ENCODE measurements at regions not wholly inside any gene's neighbourhood (a gene's known extent, or its start where the extent isn't known, plus 50 kb on each side); places are given as distances from the start of the nearest gene placed in this dataset.
"Not testable (repeated sequence)": the region's sequence is repeated elsewhere in the genome, so short reads cannot be mapped to it uniquely, and the experiment has no call there.

DNA sequence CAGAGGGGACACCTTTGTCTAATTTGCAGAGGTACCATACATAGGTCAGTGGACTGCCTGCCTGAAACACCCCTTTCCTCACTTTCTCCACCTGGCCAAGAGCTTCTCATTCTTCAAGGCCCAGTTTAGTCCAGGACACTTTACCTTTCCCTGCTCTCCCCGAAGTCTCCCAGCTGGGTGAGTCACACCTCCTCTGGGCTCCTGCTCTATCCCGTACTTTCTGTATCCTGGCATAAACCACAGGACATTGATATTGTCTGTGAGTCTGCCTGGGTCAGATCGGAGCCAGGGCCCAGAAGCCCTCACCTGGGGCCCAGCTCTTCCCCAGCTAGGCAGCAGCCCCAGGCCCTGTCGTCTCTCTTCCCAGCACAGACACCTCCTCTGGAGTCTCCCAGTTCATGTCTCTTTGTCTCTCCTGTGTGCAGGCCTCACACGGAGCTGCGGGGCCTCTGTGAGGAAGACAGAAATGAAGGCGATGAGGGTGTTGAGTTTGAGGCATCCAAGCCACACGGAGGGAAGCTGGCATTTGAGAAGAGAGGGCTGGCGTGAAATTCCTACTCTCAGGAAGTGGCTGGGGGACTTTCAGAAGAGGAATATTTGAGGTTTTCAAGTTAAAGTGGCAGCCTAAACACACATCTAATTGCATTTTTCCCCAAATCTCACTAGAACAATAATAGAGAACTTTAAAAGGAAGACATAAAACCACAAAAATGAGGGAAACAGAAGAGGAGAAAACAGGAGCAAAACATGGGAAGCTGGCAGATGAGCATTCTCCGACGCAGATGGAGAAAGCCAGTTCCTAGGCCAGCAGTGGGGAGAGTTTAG is 79.6 kb upstream of the LAPTM4A start:
- no peak for DNase-seq (ENCODE audit: low read depth)

GRCh38 chr2:20130160-20130560 is 78.7 kb upstream of the LAPTM4A start:
- DNase-seq (ENCODE audit: low read depth): no peak

DNA sequence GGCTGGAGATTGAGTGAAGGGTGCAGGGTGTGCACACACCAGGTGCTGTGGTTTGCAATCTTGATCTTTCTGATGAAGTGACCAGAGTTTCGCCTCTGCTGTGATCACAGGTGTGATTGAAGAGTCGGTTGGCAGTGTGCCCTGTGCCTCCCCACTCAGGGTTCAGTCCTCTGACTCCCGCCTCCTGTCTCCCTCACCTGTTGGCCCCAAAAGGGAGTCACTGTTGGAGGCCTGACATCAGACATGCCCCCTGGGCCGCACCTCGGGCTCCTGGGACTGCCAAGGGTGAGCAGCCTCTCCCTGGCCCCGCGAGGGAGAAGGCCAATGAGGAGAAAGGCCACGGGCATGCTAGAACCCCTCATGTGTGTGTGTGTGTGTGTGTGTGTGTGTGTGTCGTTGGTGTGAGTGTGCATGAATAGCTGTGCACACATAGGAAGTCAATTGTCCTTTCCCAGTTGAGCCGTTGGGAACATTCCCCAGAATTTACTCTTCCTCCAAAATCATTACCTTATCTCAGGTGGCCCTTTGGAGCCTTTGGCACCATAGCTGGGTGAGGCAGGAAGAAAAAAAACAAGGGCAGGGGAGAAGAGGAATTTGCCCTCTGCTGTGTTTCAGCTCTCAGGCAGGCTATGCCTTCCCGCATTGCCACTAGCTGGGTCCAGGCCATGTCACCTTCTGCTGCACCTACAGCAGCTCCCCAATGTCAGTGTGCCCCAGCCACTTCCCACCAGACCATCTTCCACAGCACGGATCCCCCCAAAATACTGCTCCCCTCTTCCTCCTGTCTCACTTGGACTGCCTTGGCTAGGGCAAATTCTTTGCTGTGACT is 78.1 kb upstream of the LAPTM4A start:
- DNase-seq (ENCODE audit: low read depth): no peak

- DNase-seq (ENCODE audit: low read depth): no peak
These were observed 77.3 kb upstream of the LAPTM4A start for GRCh38 chr2:20128506-20129330.

GRCh38 chr2:20126469-20126868 is 75.0 kb upstream of the LAPTM4A start:
- DNase-seq (ENCODE audit: low read depth): no peak

DNA sequence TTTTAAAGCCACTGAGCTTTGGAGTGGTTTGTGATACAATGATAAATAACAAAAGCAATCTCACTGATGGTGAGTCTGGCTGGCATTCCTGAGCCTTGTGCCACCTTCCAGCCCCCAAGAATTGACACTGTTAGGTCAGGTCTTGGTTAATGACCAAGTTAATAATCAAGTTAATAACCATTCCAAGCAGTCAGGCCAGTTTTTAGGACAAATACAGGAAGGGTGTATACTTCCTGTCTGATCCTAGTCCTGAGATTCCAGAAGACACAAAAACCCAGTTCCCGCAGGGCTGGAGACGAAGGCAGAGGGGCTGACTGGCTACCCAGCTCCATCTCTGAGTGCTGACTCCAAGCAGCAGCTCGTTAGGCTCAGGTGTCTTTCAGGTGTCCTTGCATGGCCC is 74.6 kb upstream of the LAPTM4A start:
- DNase-seq (ENCODE audit: low read depth): no peak

DNA sequence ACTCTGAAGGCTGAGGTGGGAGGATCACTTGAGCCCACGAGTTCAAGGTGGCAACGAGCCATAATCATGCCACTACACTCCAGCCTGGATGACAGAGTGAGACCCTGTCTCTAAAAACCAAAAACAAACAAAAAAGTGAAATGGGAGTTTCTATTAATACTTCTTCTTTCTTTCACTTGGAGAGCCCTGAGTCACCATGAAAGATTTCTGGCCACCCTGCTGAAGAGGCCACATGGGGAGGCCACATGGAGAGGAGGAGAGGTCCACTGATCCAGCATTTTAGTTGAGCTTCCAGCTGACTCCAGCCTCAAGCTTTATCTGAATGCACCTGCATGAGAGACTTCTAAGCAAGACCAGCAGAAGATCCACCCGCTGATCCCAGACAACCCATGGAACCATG is 74.2 kb upstream of the LAPTM4A start:
- no peak for DNase-seq (ENCODE audit: low read depth)

- no peak for DNase-seq (ENCODE audit: low read depth)
These were observed 73.7 kb upstream of the LAPTM4A start for GRCh38 chr2:20125164-20125563.

- DNase-seq (ENCODE audit: low read depth): no peak
These were observed 72.6 kb upstream of the LAPTM4A start for GRCh38 chr2:20123871-20124594.

GRCh38 chr2:20122864-20123263 is 71.4 kb upstream of the LAPTM4A start:
- DNase-seq (ENCODE audit: low read depth): no peak

DNA sequence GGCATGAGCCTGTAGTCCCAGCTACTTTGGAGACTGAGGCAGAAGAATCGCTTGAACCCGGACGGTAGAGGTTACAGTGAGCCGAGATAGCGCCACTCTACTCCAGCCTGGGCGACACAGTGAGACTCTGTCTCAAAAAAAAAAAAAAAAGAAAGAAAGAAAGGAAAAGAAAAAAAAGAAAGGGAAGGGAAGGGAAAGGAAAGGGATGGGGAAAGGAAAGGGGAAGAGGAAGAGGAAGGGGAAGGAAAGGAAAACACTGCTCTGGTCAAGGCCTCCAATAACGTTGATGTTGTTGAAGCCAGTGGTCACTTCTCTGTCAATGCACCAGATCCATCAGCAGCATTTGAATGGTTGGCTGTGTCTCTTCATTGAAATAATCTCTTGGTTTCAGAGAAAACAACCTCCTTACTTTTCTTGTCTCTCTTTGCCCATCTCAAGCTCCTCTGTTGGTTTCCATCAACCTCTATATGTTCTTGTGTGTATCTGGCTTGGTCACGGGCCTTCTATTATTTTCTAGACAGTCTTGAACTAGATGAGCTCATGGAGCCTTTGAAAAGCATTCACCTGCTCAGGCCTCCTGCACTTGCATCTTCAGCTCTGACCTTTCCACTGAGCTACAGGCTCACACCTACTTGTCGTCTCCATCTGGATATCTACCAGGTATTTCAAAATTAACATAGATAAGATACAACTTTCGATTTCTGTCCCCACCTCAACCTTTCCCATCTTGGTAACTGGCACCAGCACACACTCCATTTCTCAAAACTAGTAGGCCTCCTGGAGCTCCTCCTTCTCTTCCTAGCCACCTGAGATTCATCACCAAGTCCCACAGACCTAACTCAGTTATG is 69.4 kb upstream of the LAPTM4A start:
- no peak for DNase-seq (ENCODE audit: low read depth)

DNA sequence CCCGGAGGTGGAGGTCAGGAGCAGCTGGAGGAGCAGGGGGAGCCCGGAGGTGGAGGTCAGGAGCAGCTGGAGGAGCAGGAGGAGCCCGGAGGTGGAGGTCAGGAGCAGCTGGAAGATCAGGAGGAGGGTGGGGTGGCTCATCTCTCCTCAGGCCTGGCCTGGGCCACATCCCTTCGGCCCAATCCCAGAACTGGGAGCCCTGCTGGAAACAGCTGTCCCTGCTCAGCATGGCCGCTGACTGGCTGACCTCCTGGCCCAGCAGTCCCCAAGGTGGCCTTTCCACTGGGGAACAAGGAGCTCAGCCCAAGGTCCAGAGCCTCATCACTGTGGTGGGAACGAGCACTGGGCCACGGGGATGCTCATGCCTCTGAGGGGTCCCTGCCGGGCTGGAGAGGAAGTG is 66.6 kb upstream of the LAPTM4A start:
- DNase-seq (ENCODE audit: low read depth): no peak

DNA sequence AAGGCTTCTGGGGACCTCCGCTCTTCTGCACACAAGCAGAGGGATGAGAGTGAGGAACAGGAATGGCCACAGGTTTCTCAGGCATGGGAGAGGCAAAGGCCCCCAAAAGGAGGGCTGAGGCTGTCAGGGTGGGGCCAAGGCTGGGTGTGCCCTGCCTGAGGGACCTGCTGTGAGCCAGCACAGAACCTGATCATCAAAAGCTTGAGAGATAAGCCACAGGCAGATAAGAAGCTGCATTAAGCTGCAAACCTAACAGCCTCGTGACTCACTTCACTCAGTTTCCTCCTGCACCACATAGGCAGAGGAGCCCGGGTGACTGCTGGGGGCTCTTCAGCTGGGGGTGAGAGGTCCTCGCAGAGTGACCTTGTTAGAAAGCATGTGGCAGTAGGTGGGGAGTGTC is 64.5 kb upstream of the LAPTM4A start:
- no peak for DNase-seq (ENCODE audit: low read depth)

DNA sequence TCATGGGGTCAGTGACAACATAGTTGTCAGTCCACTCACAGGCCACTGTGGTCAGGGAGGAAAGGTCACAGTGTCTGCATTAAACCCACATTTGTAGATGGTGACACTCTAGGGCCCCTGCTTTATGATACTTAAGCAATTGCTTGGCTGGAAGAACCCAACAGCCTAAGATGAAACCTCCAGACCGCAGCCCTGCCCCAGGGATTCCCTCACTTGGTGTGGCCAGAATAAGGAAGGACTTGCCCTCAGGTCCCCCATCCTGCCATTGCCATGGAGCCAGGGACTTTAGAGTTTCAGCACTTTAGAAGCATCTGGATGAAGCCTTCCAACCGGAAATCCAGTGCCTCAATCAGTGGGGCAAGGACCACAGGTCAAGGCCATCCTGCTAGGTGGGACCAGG is 63.9 kb upstream of the LAPTM4A start:
- DNase-seq (ENCODE audit: low read depth): no peak

DNA sequence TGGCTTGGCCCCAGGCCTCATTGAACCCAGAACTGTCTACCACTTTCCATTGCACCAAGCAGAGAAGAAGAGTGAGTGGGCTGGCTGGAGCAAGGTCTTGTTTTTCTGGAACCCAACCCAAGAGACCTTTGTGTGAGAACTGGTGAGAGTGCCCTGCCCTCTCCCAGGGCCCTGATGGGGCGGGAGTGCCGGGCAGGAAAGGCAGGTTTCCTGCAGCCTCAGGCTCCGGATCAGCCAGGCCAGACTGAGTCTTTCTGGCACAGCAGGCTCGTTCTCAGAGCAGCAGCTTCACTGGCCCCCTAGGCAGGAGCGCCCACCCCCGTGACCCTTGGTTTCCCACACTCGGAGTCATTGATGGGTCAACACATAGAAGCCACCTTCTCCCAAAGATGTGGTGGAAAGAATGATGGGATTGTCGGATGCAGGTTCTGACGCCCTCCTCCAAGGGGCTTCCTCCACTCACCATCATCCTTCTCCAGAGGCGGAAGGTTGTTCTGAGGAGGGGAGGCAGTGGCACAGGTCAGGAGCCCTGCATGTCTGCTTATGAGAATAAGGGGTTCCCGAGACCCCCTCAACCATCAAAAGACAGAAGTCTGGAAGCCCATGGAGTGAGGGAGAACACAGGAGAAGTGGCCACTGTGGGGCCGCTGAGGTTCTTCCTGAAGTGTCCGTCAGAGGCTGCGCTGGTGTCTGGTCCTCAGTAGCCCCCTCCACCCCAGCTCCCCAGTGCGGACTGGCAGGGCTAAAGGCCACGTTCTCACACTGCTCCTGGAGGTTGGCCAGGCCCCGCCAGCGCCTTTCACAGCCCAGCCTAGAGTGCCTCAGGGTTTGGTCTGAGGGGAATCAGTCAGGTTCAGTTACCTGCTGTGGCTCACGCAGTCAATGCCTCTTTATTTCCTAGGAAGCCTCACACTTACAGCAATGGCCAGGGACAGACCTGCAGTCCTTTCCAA is 62.8 kb upstream of the LAPTM4A start:
- no peak for DNase-seq (ENCODE audit: low read depth)

GRCh38 chr2:20113004-20113796 is 61.8 kb upstream of the LAPTM4A start:
- DNase-seq (ENCODE audit: low read depth): no peak

DNA sequence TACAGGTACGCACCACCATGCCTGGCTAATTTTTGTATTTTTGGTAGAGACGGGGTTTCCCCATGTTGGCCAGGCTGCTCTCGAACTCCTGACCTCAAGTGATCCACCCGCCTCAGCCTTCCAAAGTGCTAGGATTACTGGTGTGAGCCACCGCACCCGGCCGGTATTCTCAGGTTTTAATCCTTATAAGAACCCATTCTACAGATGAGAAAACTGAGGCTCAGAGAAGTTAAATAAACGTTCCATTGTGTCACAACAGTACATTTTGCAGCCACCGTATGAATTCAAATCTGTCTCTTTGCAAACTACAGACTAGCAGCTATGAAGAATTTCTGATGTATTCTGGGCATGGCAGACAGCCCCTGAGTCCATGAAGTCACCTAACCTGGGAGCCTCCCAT is 60.9 kb upstream of the LAPTM4A start:
- not testable (repeated sequence) for DNase-seq (ENCODE audit: low read depth)

DNA sequence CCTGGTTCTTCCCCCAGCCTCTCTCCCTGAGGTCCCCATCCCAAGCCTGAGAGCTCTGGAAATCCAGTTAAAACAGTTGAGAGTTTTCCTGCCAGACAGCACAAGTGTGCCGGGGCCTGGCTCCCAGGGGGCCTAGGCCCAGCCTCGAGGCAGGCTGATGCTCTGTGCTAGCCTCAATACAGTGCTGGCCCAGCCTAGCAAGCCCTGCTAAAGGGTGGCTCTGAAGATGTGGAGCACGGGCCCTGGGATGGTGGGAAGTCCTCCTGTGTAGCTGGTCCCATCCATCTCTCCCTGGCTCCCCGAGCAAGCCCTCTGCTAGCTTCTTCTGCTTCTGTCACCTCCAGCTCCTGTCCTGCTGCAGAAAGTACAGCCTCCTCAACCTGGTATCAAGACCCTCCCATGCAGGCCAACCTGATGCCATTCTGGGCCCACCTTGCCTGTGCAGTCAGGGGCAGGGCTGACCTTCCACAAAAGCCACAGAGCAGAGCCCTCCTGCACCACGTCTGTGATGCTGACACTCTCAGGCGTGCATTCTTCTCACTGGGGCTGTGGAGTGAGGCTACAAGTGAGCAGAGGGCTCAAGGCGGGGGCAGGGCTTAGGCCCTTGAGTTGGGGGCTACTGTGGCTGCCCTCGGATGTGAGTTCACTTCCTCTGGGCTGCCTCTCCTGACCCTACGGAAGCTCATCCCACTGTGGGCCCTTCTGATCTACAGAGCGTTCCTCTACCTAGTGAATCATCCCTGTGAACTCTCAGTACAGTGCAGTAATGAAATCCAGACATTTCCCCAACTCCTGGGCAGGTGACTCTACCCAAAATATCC is 60.1 kb upstream of the LAPTM4A start:
- no peak for DNase-seq (ENCODE audit: low read depth)

All from stromal cell of bone marrow (primary cell).